Sigmoid colon (tissue), 4 donors: ENCODE measurements at regions not wholly inside any gene's neighbourhood (a gene's known extent, or its start where the extent isn't known, plus 50 kb on each side); places are given as distances from the start of the nearest gene placed in this dataset.

ENCODE experiments used
- CTCF ChIP-seq, 4 experiments: fragments of 450-650 bp in 3 of 4; fragments of 200-600 bp in 1 of 4; IDR thresholded peaks; one replicate each; pipeline ENCODE4 v1.5.1; 2016 to 2019; ENCODE audit warnings: antibody characterized with exemption in 4 of 4, mild to moderate bottlenecking in 3 of 4, moderate library complexity in 2 of 4
- EP300 ChIP-seq, 4 donors: sonication (generic); formaldehyde crosslinking; IDR thresholded peaks; one replicate each; pipeline ENCODE4 v1.6.1; 2017; ENCODE audit warnings: antibody characterized with exemption in 4 of 4
- POLR2A ChIP-seq, 2 donors: fragments of 450-650 bp; IDR thresholded peaks; one replicate each; pipeline ENCODE4 v1.6.1; 2016; ENCODE audit warnings: antibody characterized with exemption in 2 of 2, mild to moderate bottlenecking in 2 of 2, moderate library complexity in 2 of 2
- POLR2AphosphoS5 ChIP-seq, 4 donors: sonication (generic); formaldehyde crosslinking; IDR thresholded peaks; one replicate each; pipeline ENCODE4 v1.6.1; 2017; ENCODE audit warnings: antibody characterized with exemption in 4 of 4

GRCh38 chr3:89948008-89948407 is 840.6 kb downstream of the EPHA3 start:
- TF ChIP-seq CTCF (IDR thresholded peaks at IDR 0.05) (no peak), POLR2AphosphoS5 (IDR thresholded peaks at IDR 0.05) (no peak), POLR2A (IDR thresholded peaks at IDR 0.05) (no peak), EP300 (IDR thresholded peaks at IDR 0.05) (no peak)
